H9 (cell line): ENCODE measurements at regions not wholly inside any gene's neighbourhood (a gene's known extent, or its start where the extent isn't known, plus 50 kb on each side); places are given as distances from the start of the nearest gene placed in this dataset.

Source experiments
- DNase-seq: peaks from one replicate; pipeline ENCODE4 v3.0.0-alpha.2; 2017
- H2AFZ ChIP-seq: one replicate; pipeline ENCODE4 v1.6.1; 2013; ENCODE audit warnings: mild to moderate bottlenecking, low read length, control low read depth, moderate library complexity
- H2AK5ac ChIP-seq: 2 replicates; pipeline ENCODE4 v1.6.1; 2013; ENCODE audit warnings: low read length, control low read depth, mixed read lengths; ENCODE audit not compliant: insufficient read length
- H2BK120ac ChIP-seq: one replicate; pipeline ENCODE4 v1.6.1; 2013; ENCODE audit warnings: low read depth, mild to moderate bottlenecking, low read length, control low read depth, inconsistent platforms; ENCODE audit not compliant: poor library complexity, severe bottlenecking
- H2BK12ac ChIP-seq: 2 replicates; pipeline ENCODE4 v1.6.1; 2013; ENCODE audit warnings: low read length, control low read depth, mixed read lengths, low read depth; ENCODE audit not compliant: insufficient read length
- H2BK15ac ChIP-seq: 2 replicates; pipeline ENCODE4 v1.6.1; 2013; ENCODE audit warnings: low read depth, low read length, control low read depth
- H2BK20ac ChIP-seq: one replicate; pipeline ENCODE4 v1.6.1; 2013; ENCODE audit warnings: low read depth, mild to moderate bottlenecking, low read length, control low read depth, inconsistent platforms; ENCODE audit not compliant: poor library complexity, severe bottlenecking
- H2BK5ac ChIP-seq: 2 replicates; pipeline ENCODE4 v1.6.1; 2013; ENCODE audit warnings: low read length, control low read depth, mixed read lengths; ENCODE audit not compliant: insufficient read length
- H3K14ac ChIP-seq: 2 replicates; pipeline ENCODE4 v1.6.1; 2013; ENCODE audit warnings: low read length, control low read depth; ENCODE audit not compliant: insufficient read depth
- H3K18ac ChIP-seq: 2 replicates; pipeline ENCODE4 v1.6.1; 2013; ENCODE audit warnings: low read depth, mild to moderate bottlenecking, mixed read lengths, low read length, control low read depth; ENCODE audit not compliant: insufficient read length
- H3K23ac ChIP-seq: 2 replicates; pipeline ENCODE4 v1.6.1; 2013; ENCODE audit warnings: low read length, control low read depth, mixed read lengths, low read depth; ENCODE audit not compliant: insufficient read length
- H3K23me2 ChIP-seq: 2 replicates; pipeline ENCODE4 v1.6.1; 2013; ENCODE audit warnings: low read depth, mild to moderate bottlenecking, mixed read lengths, low read length, control low read depth; ENCODE audit not compliant: insufficient read length, poor library complexity, severe bottlenecking
- H3K27ac ChIP-seq: 2 replicates; pipeline ENCODE4 v1.5.1; 2013; ENCODE audit warnings: low read length, control low read depth, mixed read lengths, low read depth; ENCODE audit not compliant: insufficient read length
- H3K27me3 ChIP-seq: 2 replicates; pipeline ENCODE4 v1.6.1; 2013; ENCODE audit warnings: low read length, control low read depth, inconsistent platforms; ENCODE audit not compliant: insufficient read depth
- H3K4ac ChIP-seq: 2 replicates; pipeline ENCODE4 v1.6.1; 2013; ENCODE audit warnings: low read depth, mild to moderate bottlenecking, control low read depth, inconsistent platforms, low read length, moderate library complexity
- H3K4me1 ChIP-seq: 2 replicates; pipeline ENCODE4 v1.6.1; 2013; ENCODE audit warnings: low read length, control low read depth, inconsistent platforms; ENCODE audit not compliant: insufficient read depth
- H3K4me2 ChIP-seq: 2 replicates; pipeline ENCODE4 v1.6.1; 2013; ENCODE audit warnings: low read length, control low read depth, mixed read lengths; ENCODE audit not compliant: insufficient read length, insufficient read depth
- H3K56ac ChIP-seq: 2 replicates; pipeline ENCODE4 v1.6.1; 2013; ENCODE audit warnings: low read depth, mild to moderate bottlenecking, mixed read lengths, low read length, control low read depth; ENCODE audit not compliant: insufficient read length
- H3K79me1 ChIP-seq: 2 replicates; pipeline ENCODE4 v1.6.1; 2013; ENCODE audit warnings: low read depth, mild to moderate bottlenecking, moderate library complexity, low read length, control low read depth, inconsistent platforms; ENCODE audit not compliant: insufficient read depth, poor library complexity, severe bottlenecking
- H3K79me2 ChIP-seq: 2 replicates; pipeline ENCODE4 v1.6.1; 2013; ENCODE audit warnings: low read length, control low read depth, inconsistent platforms; ENCODE audit not compliant: insufficient read depth
- H3K9ac ChIP-seq: 2 replicates; pipeline ENCODE4 v1.6.1; 2013; ENCODE audit warnings: low read length, control low read depth, mixed read lengths; ENCODE audit not compliant: insufficient read length; ENCODE audit errors: extremely low read depth
- H3K9me3 ChIP-seq: one replicate; pipeline ENCODE4 v1.6.1; 2013; ENCODE audit warnings: low read depth, low read length, inconsistent platforms; ENCODE audit not compliant: control insufficient read depth
- H3T11ph ChIP-seq: one replicate; pipeline ENCODE4 v1.6.1; 2013; ENCODE audit warnings: mild to moderate bottlenecking, low read length, control low read depth, inconsistent platforms
- H4K20me1 ChIP-seq: one replicate; pipeline ENCODE4 v1.6.1; 2013; ENCODE audit not compliant: control insufficient read depth, insufficient read length, insufficient read depth
- H4K5ac ChIP-seq: 2 replicates; pipeline ENCODE4 v1.6.1; 2013; ENCODE audit warnings: low read depth, mild to moderate bottlenecking, mixed read lengths, low read length, control low read depth; ENCODE audit not compliant: insufficient read length
- H4K8ac ChIP-seq: replicated peaks from 2 replicates; pipeline ENCODE4 v1.6.1; 2013; ENCODE audit warnings: low read length, control low read depth, mixed read lengths, low read depth; ENCODE audit not compliant: insufficient read length
- H4K91ac ChIP-seq: 2 replicates; pipeline ENCODE4 v1.6.1; 2013; ENCODE audit warnings: low read depth, mild to moderate bottlenecking, moderate library complexity, mixed read lengths, low read length, control low read depth; ENCODE audit not compliant: insufficient read length
- H3K27ac Mint-ChIP-seq, 3 experiments: 2 replicates in 2 of 3; 3 replicates in 1 of 3; pipeline ENCODE4 v1.8.0; 2020 to 2021; ENCODE audit warnings: mixed read lengths in 3 of 3, mild to moderate bottlenecking in 1 of 3, moderate library complexity in 1 of 3
- H3K27me3 Mint-ChIP-seq: 2 replicates; pipeline ENCODE4 v1.8.0; 2021; ENCODE audit warnings: low read depth, mild to moderate bottlenecking, moderate library complexity, mixed read lengths
- H3K36me3 Mint-ChIP-seq, 3 experiments: 2 replicates in 2 of 3; 3 replicates in 1 of 3; pipeline ENCODE4 v1.8.0; 2020 to 2021; ENCODE audit warnings: low read depth in 3 of 3, mixed read lengths in 3 of 3; ENCODE audit not compliant: insufficient read depth in 1 of 3
- H3K4me1 Mint-ChIP-seq, 2 experiments: 2 replicates each; pipeline ENCODE4 v1.8.0; 2020; ENCODE audit warnings: mixed read lengths in 2 of 2
- H3K4me3 Mint-ChIP-seq, 2 experiments: 2 replicates in 1 of 2; 3 replicates in 1 of 2; pipeline ENCODE4 v1.8.0; 2020 to 2021; ENCODE audit warnings: mild to moderate bottlenecking in 2 of 2, mixed read lengths in 2 of 2, moderate library complexity in 1 of 2
- H3K9me3 Mint-ChIP-seq, 2 experiments: 2 replicates in 1 of 2; 3 replicates in 1 of 2; pipeline ENCODE4 v1.8.0; 2020; ENCODE audit warnings: mild to moderate bottlenecking in 2 of 2, mixed read lengths in 2 of 2, moderate library complexity in 1 of 2
- CTCF ChIP-seq: fragments of 200-600 bp; sonication (generic); conservative IDR thresholded peaks from 3 replicates; pipeline ENCODE4 v1.8.0; 2021; ENCODE audit warnings: antibody characterized with exemption, mild to moderate bottlenecking
- WGBS: extraction: QIAGEN DNeasy Blood & Tissue Kit; methylation state at CpG from one replicate; pipeline ENCODE4 v1.1.7; 2013; ENCODE audit warnings: missing lambda C conversion rate, low lambda C conversion rate, mixed read lengths; ENCODE audit not compliant: insufficient read length; ENCODE audit errors: extremely low coverage; 5-methylcytosine and 5-hydroxymethylcytosine counted together

GRCh38 chr16:86414991-86415740 is 95.2 kb upstream of the FOXF1 start:
- Mint-ChIP-seq H3K27me3 (peaks cover 15% of the 10 kb centered on the region), H3K9me3 (peaks cover 23% of the 10 kb centered on the region in 2 experiments), H3K27ac (no peak overlapping the region), H3K4me1 (peaks cover 5 to 9% of the 10 kb centered on the region in 2 experiments), H3K36me3 (peaks cover 2 to 25% (median 7%) of the 10 kb centered on the region in 3 experiments; a peak in 4 of 7 replicates), H3K4me3 (no peak overlapping the region)
- H3K23ac ChIP-seq, result no peak overlapping the region
- no peak overlapping the region for H3K4ac ChIP-seq
- H3K9ac ChIP-seq, result no peak overlapping the region
- no peak for TF ChIP-seq CTCF
- H3K14ac ChIP-seq, result no peak overlapping the region
- no peak overlapping the region for H2BK12ac ChIP-seq
- no peak overlapping the region for H3K4me2 ChIP-seq
- no peaks in the 10 kb centered on the region for H3K79me2 ChIP-seq
- no peaks in the 10 kb centered on the region for H3K23me2 ChIP-seq
- H3T11ph ChIP-seq, result no peak overlapping the region
- no peak overlapping the region for H2AFZ ChIP-seq
- no peak for DNase-seq
- H3K27me3 ChIP-seq, result no peaks in the 10 kb centered on the region
- no peak overlapping the region for H2AK5ac ChIP-seq
- no peak overlapping the region for H3K56ac ChIP-seq
- no peaks in the 10 kb centered on the region for H4K20me1 ChIP-seq
- H2BK120ac ChIP-seq, result no peak overlapping the region
- no peak overlapping the region for H2BK20ac ChIP-seq
- no CpG with 5 or more reads among the region's 9 CpGs for WGBS
- H4K91ac ChIP-seq, result no peak overlapping the region
- no peak overlapping the region for H2BK15ac ChIP-seq
- H3K18ac ChIP-seq, result no peak overlapping the region
- no peaks in the 10 kb centered on the region for H3K4me1 ChIP-seq
- H3K27ac ChIP-seq, result no peak overlapping the region
- no peaks in the 10 kb centered on the region for H3K79me1 ChIP-seq
- no peak overlapping the region for H4K5ac ChIP-seq
- no peak overlapping the region for H2BK5ac ChIP-seq
- H3K9me3 ChIP-seq, result peaks cover 5% of the 10 kb centered on the region
- no peak overlapping the region for H4K8ac ChIP-seq
